Ovary (tissue), 3 donors: ENCODE measurements at regions not wholly inside any gene's neighbourhood (a gene's known extent, or its start where the extent isn't known, plus 50 kb on each side); places are given as distances from the start of the nearest gene placed in this dataset.

Experiments
- CTCF ChIP-seq, 3 donors: fragments of 450-650 bp in 2 of 3; fragments of 200-600 bp in 1 of 3; IDR thresholded peaks; one replicate each; pipeline versions ENCODE4 v1.5.1 to v1.8.0; 2016 to 2022; ENCODE audit warnings: antibody characterized with exemption in 3 of 3, mild to moderate bottlenecking in 1 of 3
- EP300 ChIP-seq: sonication (generic); formaldehyde crosslinking; IDR thresholded peaks from one replicate; pipeline ENCODE4 v1.6.1; 2017; ENCODE audit warnings: antibody characterized with exemption
- POLR2A ChIP-seq: fragments of 450-650 bp; IDR thresholded peaks from one replicate; pipeline ENCODE4 v1.6.1; 2017; ENCODE audit warnings: antibody characterized with exemption, mild to moderate bottlenecking, moderate library complexity
- donor health status: DM: no; HTN: no; CAD: no.

GRCh38 chr5:166058660-166059059 lies 2232.8 kb upstream of the WWC1 start:
- TF ChIP-seq CTCF (IDR thresholded peaks at IDR 0.05) = no peak
- TF ChIP-seq POLR2A = no peak
- TF ChIP-seq EP300 = no peak
